GM12891 (cell line): ENCODE measurements at regions not wholly inside any gene's neighbourhood (a gene's known extent, or its start where the extent isn't known, plus 50 kb on each side); places are given as distances from the start of the nearest gene placed in this dataset.

Experiments used
- PAX5 ChIP-seq: IDR thresholded peaks from 2 replicates; pipeline ENCODE4 v1.6.1; 2011; ENCODE audit warnings: low read length, moderate library complexity, mild to moderate bottlenecking; ENCODE audit not compliant: insufficient read depth, severe bottlenecking
- POLR2A ChIP-seq: IDR thresholded peaks from 2 replicates; pipeline ENCODE4 v1.6.1; 2011; ENCODE audit warnings: low read depth, low read length, control low read depth
- POLR2AphosphoS5 ChIP-seq: IDR thresholded peaks from 2 replicates; pipeline ENCODE4 v1.6.1; 2011; ENCODE audit warnings: low read depth, low read length, control low read depth
- SPI1 ChIP-seq: IDR thresholded peaks from 2 replicates; pipeline ENCODE4 v1.6.1; 2011; ENCODE audit warnings: low read depth, low read length, control low read depth
- TAF1 ChIP-seq: IDR thresholded peaks from 2 replicates; pipeline ENCODE4 v1.6.1; 2011; ENCODE audit warnings: low read depth, low read length, control low read depth

GRCh38 chr16:26220894-26221293 is 529.1 kb downstream of the HS3ST4 start:
- TF ChIP-seq POLR2AphosphoS5 (no peak), POLR2A (no peak), TAF1 (no peak), SPI1 (no peak), PAX5 (no peak)
